SK-N-MC (cell line): ENCODE measurements at regions not wholly inside any gene's neighbourhood (a gene's known extent, or its start where the extent isn't known, plus 50 kb on each side); places are given as distances from the start of the nearest gene placed in this dataset.

Experiments
- EZH2 ChIP-seq: fragments of 200-600 bp; sonication (generic); IDR thresholded peaks from one replicate; pipeline ENCODE4 v1.6.1; 2017; ENCODE audit warnings: antibody characterized with exemption
- POLR2AphosphoS5 ChIP-seq: IDR thresholded peaks from 2 replicates; pipeline ENCODE4 v1.6.1; 2012; ENCODE audit warnings: mild to moderate bottlenecking, low read depth, low read length, borderline replicate concordance

DNA sequence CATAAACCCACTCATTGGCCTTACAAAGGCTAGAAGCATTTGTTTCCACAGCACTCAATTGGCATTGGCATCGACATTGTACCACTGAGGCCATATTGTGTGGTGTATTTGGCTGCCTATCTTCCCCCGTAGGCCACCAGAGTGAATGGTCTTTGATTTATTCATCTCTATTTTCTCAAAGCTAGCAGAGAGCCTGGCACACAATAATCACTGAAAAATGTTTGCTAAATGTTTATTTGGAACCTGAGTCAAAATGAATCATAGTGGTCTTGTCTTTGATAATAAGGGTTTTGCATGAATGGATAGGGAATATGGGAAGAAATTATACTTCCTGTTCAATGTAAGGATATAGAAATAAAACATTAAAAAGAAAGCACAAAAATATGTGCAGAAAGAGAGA lies 107.3 kb upstream of the SLC8A1 start:
- TF ChIP-seq POLR2AphosphoS5 (no peak), EZH2 (no peak)
